ENCODE measurements at regions not wholly inside any gene's neighbourhood (a gene's known extent, or its start where the extent isn't known, plus 50 kb on each side); places are given as distances from the start of the nearest gene placed in this dataset.

DNA sequence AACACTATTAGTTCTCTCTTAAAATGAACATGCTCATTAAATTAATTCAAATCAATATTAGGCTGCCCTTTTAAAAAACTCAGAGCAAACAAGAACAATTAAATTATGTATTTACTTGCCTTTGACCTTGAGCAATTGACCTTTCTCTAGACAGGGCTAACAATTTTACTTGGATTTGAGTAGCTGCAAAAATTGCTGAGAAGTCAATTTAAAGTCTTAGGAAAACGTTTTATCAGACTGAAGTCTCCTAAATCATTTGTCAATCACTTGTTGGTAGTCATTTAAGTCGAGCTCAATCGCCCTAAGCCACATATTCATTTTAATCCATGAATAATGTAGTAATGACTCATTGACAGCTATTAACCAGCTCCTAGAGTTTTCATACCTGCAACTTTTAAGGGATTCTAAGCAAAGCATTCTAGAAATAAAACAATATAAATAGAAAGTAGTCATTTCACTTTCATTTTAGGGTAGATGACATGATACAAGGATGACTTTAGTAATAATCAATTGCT, 84.9 kb upstream of the SEC61G start:
- TF ChIP-seq, protein P1, sequence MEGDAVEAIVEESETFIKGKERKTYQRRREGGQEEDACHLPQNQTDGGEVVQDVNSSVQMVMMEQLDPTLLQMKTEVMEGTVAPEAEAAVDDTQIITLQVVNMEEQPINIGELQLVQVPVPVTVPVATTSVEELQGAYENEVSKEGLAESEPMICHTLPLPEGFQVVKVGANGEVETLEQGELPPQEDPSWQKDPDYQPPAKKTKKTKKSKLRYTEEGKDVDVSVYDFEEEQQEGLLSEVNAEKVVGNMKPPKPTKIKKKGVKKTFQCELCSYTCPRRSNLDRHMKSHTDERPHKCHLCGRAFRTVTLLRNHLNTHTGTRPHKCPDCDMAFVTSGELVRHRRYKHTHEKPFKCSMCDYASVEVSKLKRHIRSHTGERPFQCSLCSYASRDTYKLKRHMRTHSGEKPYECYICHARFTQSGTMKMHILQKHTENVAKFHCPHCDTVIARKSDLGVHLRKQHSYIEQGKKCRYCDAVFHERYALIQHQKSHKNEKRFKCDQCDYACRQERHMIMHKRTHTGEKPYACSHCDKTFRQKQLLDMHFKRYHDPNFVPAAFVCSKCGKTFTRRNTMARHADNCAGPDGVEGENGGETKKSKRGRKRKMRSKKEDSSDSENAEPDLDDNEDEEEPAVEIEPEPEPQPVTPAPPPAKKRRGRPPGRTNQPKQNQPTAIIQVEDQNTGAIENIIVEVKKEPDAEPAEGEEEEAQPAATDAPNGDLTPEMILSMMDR (IDR thresholded peaks at IDR 0.05 in 2 of 3, conservative IDR thresholded peaks at IDR 0.05 in 1 of 3; ENCODE audit: borderline replicate concordance in 1 of 3, insufficient read depth in 1 of 3, low read depth in 2 of 3, low read length in 2 of 3): no peak
- TF ChIP-seq POLR2A (IDR thresholded peaks at IDR 0.05; ENCODE audit: borderline replicate concordance, extremely low read depth, insufficient read depth, insufficient read length) (no peak), ZNF274 (IDR thresholded peaks at IDR 0.05; ENCODE audit: low read depth, low read length) (no peak), JUND (IDR thresholded peaks at IDR 0.05) (no peak)
- TF ChIP-seq, protein P2, sequence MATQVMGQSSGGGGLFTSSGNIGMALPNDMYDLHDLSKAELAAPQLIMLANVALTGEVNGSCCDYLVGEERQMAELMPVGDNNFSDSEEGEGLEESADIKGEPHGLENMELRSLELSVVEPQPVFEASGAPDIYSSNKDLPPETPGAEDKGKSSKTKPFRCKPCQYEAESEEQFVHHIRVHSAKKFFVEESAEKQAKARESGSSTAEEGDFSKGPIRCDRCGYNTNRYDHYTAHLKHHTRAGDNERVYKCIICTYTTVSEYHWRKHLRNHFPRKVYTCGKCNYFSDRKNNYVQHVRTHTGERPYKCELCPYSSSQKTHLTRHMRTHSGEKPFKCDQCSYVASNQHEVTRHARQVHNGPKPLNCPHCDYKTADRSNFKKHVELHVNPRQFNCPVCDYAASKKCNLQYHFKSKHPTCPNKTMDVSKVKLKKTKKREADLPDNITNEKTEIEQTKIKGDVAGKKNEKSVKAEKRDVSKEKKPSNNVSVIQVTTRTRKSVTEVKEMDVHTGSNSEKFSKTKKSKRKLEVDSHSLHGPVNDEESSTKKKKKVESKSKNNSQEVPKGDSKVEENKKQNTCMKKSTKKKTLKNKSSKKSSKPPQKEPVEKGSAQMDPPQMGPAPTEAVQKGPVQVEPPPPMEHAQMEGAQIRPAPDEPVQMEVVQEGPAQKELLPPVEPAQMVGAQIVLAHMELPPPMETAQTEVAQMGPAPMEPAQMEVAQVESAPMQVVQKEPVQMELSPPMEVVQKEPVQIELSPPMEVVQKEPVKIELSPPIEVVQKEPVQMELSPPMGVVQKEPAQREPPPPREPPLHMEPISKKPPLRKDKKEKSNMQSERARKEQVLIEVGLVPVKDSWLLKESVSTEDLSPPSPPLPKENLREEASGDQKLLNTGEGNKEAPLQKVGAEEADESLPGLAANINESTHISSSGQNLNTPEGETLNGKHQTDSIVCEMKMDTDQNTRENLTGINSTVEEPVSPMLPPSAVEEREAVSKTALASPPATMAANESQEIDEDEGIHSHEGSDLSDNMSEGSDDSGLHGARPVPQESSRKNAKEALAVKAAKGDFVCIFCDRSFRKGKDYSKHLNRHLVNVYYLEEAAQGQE (IDR thresholded peaks at IDR 0.05; ENCODE audit: low read depth): no peak
